H1 (cell line): ENCODE measurements at regions not wholly inside any gene's neighbourhood (a gene's known extent, or its start where the extent isn't known, plus 50 kb on each side); places are given as distances from the start of the nearest gene placed in this dataset.

ENCODE experiments used
- CTCF ChIA-PET: fragments of 300-600 bp; sonication (Branson Sonifier 250); formaldehyde crosslinking; loops from one replicate; lab custom pipeline; 2021; ENCODE audit not compliant: partially characterized antibody; lab: Charles Lee
- POLR2A ChIA-PET: fragments of 300-600 bp; sonication (Branson Sonifier 250); formaldehyde crosslinking; loops from one replicate; lab custom pipeline; 2021; ENCODE audit warnings: inconsistent platforms; ENCODE audit not compliant: partially characterized antibody; lab: Charles Lee
- DNase-seq, 2 experiments: peaks; one replicate each; pipeline versions ENCODE4 v3.0.0 to v3.0.0-alpha.2; 2010 to 2022; ENCODE audit warnings: low spot score in 2 of 2, low read depth in 1 of 2, mixed read lengths in 1 of 2
- FAIRE-seq: peaks from 2 replicates; lab custom pipeline; 2011; peaks lifted over from hg19 to GRCh38; lab: Jason Lieb, UNC
- H2AFZ ChIP-seq: 2 replicates; pipeline ENCODE4 v1.8.1; 2012; ENCODE audit warnings: low read length, inconsistent platforms
- H2AK5ac ChIP-seq: 2 replicates; pipeline ENCODE4 v1.6.1; 2013; ENCODE audit warnings: low read depth, low read length
- H2BK120ac ChIP-seq: replicated peaks from 2 replicates; pipeline ENCODE3; 2013; ENCODE audit warnings: low read depth, low read length, inconsistent platforms
- H2BK12ac ChIP-seq: 2 replicates; pipeline ENCODE4 v1.6.1; 2013; ENCODE audit warnings: low read depth, low read length
- H2BK15ac ChIP-seq: 2 replicates; pipeline ENCODE4 v1.6.1; 2013; ENCODE audit warnings: low read length
- H2BK20ac ChIP-seq: 2 replicates; pipeline ENCODE4 v1.6.1; 2013; ENCODE audit warnings: low read length
- H2BK5ac ChIP-seq: 2 replicates; pipeline ENCODE4 v1.6.1; 2013; ENCODE audit warnings: low read depth, low read length
- H3K14ac ChIP-seq: 2 replicates; pipeline ENCODE4 v1.6.1; 2013; ENCODE audit warnings: inconsistent platforms; ENCODE audit not compliant: insufficient read length
- H3K18ac ChIP-seq: 2 replicates; pipeline ENCODE4 v1.6.1; 2013; ENCODE audit warnings: low read length; ENCODE audit errors: extremely low read depth
- H3K23ac ChIP-seq: 2 replicates; pipeline ENCODE4 v1.6.1; 2013; ENCODE audit warnings: inconsistent platforms; ENCODE audit not compliant: insufficient read length
- H3K23me2 ChIP-seq: 2 replicates; pipeline ENCODE4 v1.6.1; 2013; ENCODE audit warnings: low read depth, low read length
- H3K27ac ChIP-seq: 2 replicates; pipeline ENCODE4 v1.6.1; 2011; ENCODE audit warnings: low read depth, low read length, inconsistent platforms
- H3K27me3 ChIP-seq, 4 experiments: replicated peaks in 1 of 4; 1 replicate in 1 of 4; 2 replicates in 3 of 4; pipeline versions ENCODE4 v1.6.1 to v1.8.1; 2011 to 2013; ENCODE audit warnings: low read length in 3 of 4, mild to moderate bottlenecking in 3 of 4, inconsistent platforms in 2 of 4, mixed read lengths in 2 of 4, moderate library complexity in 1 of 4; ENCODE audit not compliant: control insufficient read depth in 3 of 4, insufficient read depth in 3 of 4; ENCODE audit errors: extremely low read depth in 1 of 4
- H3K36me3 ChIP-seq, 4 experiments: 2 replicates each; pipeline versions ENCODE4 v1.6.1 to v1.8.1; 2011 to 2013; ENCODE audit warnings: mild to moderate bottlenecking in 4 of 4, low read length in 3 of 4, moderate library complexity in 2 of 4, control low read depth in 1 of 4, inconsistent platforms in 1 of 4; ENCODE audit not compliant: insufficient read depth in 4 of 4, control insufficient read depth in 2 of 4
- H3K4ac ChIP-seq: replicated peaks from 2 replicates; pipeline ENCODE3; 2013; ENCODE audit warnings: low read length, low read depth, mixed read lengths, inconsistent platforms; ENCODE audit not compliant: insufficient read length
- H3K4me1 ChIP-seq, 4 experiments: replicated peaks in 1 of 4; 1 replicate in 1 of 4; 2 replicates in 3 of 4; pipeline versions ENCODE4 v1.6.1 to v1.8.1; 2011 to 2013; ENCODE audit warnings: low read length in 3 of 4, inconsistent platforms in 2 of 4, mixed read lengths in 1 of 4; ENCODE audit not compliant: insufficient read depth in 4 of 4, control insufficient read depth in 3 of 4
- H3K4me2 ChIP-seq, 2 experiments: 2 replicates each; pipeline versions ENCODE4 v1.6.1 to v1.8.1; 2011 to 2013; ENCODE audit warnings: low read depth in 2 of 2, low read length in 2 of 2, control low read depth in 1 of 2, inconsistent platforms in 1 of 2, mild to moderate bottlenecking in 1 of 2; ENCODE audit not compliant: insufficient read depth in 1 of 2
- H3K4me3 ChIP-seq, 4 experiments: fragments of 200-600, 300-600 bp in 1 of 4; sonication (generic), shearing (Covaris generic), sonication (Bioruptor Twin) in 1 of 4; 2 replicates each; pipeline versions ENCODE4 v1.5.1 to v1.8.1; 2011 to 2016; ENCODE audit warnings: low read length in 4 of 4, low read depth in 3 of 4, control low read depth in 2 of 4, inconsistent platforms in 2 of 4, mild to moderate bottlenecking in 2 of 4, mixed read lengths in 1 of 4, moderate library complexity in 1 of 4; ENCODE audit not compliant: insufficient read depth in 2 of 4; ENCODE audit errors: extremely low read depth in 1 of 4
- H3K56ac ChIP-seq: replicated peaks from 2 replicates; pipeline ENCODE3; 2013; ENCODE audit warnings: low read depth, mild to moderate bottlenecking, mixed read lengths, low read length, inconsistent platforms; ENCODE audit not compliant: insufficient read length
- H3K79me1 ChIP-seq: 2 replicates; pipeline ENCODE4 v1.6.1; 2013; ENCODE audit warnings: low read depth, low read length, control low read depth
- H3K79me2 ChIP-seq, 2 experiments: 2 replicates each; pipeline versions ENCODE4 v1.6.1 to v1.8.1; 2012 to 2013; ENCODE audit warnings: low read length in 2 of 2, mild to moderate bottlenecking in 2 of 2, inconsistent platforms in 1 of 2; ENCODE audit not compliant: insufficient read depth in 2 of 2, control insufficient read depth in 1 of 2
- H3K9ac ChIP-seq, 4 experiments: replicated peaks in 1 of 4; 1 replicate in 1 of 4; 2 replicates in 3 of 4; pipeline versions ENCODE4 v1.6.1 to v1.8.1; 2011 to 2013; ENCODE audit warnings: low read depth in 3 of 4, low read length in 3 of 4, control low read depth in 2 of 4, mild to moderate bottlenecking in 2 of 4, moderate library complexity in 2 of 4, inconsistent platforms in 1 of 4; ENCODE audit errors: extremely low read depth in 1 of 4
- H3K9me3 ChIP-seq, 2 experiments: 2 replicates each; pipeline versions ENCODE4 v1.6.1 to v1.8.1; 2012 to 2013; ENCODE audit warnings: mild to moderate bottlenecking in 2 of 2, moderate library complexity in 2 of 2, control low read depth in 1 of 2, inconsistent platforms in 1 of 2, low read depth in 1 of 2, low read length in 1 of 2, mixed read lengths in 1 of 2; ENCODE audit not compliant: insufficient read depth in 2 of 2
- H4K20me1 ChIP-seq, 2 experiments: replicated peaks in 1 of 2; 2 replicates each; pipeline versions ENCODE3 to v1.8.1; 2011 to 2013; ENCODE audit warnings: inconsistent platforms in 2 of 2, low read length in 2 of 2, mild to moderate bottlenecking in 1 of 2; ENCODE audit not compliant: insufficient read depth in 2 of 2, control insufficient read depth in 1 of 2
- H4K5ac ChIP-seq: 2 replicates; pipeline ENCODE4 v1.6.1; 2013; ENCODE audit warnings: low read length, low read depth, mixed read lengths, inconsistent platforms; ENCODE audit not compliant: insufficient read length
- H4K8ac ChIP-seq: 2 replicates; pipeline ENCODE4 v1.8.0; 2013; ENCODE audit warnings: mild to moderate bottlenecking, moderate library complexity, low read length, inconsistent platforms; ENCODE audit not compliant: insufficient read depth; ENCODE audit errors: extremely low read depth
- H4K91ac ChIP-seq: replicated peaks from 2 replicates; pipeline ENCODE3; 2013; ENCODE audit warnings: low read length, mixed read lengths, inconsistent platforms; ENCODE audit not compliant: insufficient read length
- HDAC2 ChIP-seq, 2 experiments: fragments of 300-600 bp in 1 of 2; sonication (generic) in 1 of 2; IDR thresholded peaks; 2 replicates each; pipeline ENCODE4 v1.6.1; 2011 to 2012; ENCODE audit warnings: low read depth in 2 of 2, low read length in 2 of 2, mild to moderate bottlenecking in 2 of 2, moderate library complexity in 2 of 2, borderline replicate concordance in 1 of 2, inconsistent platforms in 1 of 2
- WGBS, 2 experiments: shearing (Covaris generic) in 1 of 2; methylation state at CpG; one replicate each; pipeline versions ENCODE4 v1.1.6 to v1.1.7; 2013 to 2015; ENCODE audit warnings: low lambda C conversion rate in 2 of 2, mixed read lengths in 2 of 2, inconsistent platforms in 1 of 2, low coverage in 1 of 2, missing lambda C conversion rate in 1 of 2; ENCODE audit not compliant: insufficient replicate concordance in 2 of 2, insufficient coverage in 1 of 2, insufficient read length in 1 of 2; ENCODE audit errors: extremely low coverage in 1 of 2, missing lambda C conversion rate in 1 of 2; 5-methylcytosine and 5-hydroxymethylcytosine counted together

- no peak overlapping the region for H2BK5ac ChIP-seq
- no peak overlapping the region for H2AK5ac ChIP-seq
- H2BK120ac ChIP-seq, result no peak overlapping the region
- H3K4me1 ChIP-seq, result no peaks in the 10 kb centered on the region
- DNase-seq (no peak), FAIRE-seq (no peak)
- no peaks in the 10 kb centered on the region for H3K79me2 ChIP-seq
- no peak overlapping the region for H3K4ac ChIP-seq
- H3K23me2 ChIP-seq, result no peaks in the 10 kb centered on the region
- no peak overlapping the region for H2AFZ ChIP-seq
- H3K23ac ChIP-seq, result no peak overlapping the region
- H2BK20ac ChIP-seq, result no peak overlapping the region
- H3K9ac ChIP-seq, result no peak overlapping the region
- H3K56ac ChIP-seq, result no peak overlapping the region
- H4K5ac ChIP-seq, result no peak overlapping the region
- H3K18ac ChIP-seq, result no peak overlapping the region
- H2BK15ac ChIP-seq, result no peak overlapping the region
- H3K36me3 ChIP-seq, result no peaks in the 10 kb centered on the region
- H4K8ac ChIP-seq, result no peak overlapping the region
- POLR2A ChIA-PET, result no interaction called here
- H3K27ac ChIP-seq, result no peak overlapping the region
- CTCF ChIA-PET, result interaction anchor here (0.6 kb wide), 1 partner anchor 360 kb away, joined by 3 read pairs; no protein-coding TSS in a partner anchor
- H3K14ac ChIP-seq, result no peak overlapping the region
- H3K4me2 ChIP-seq, result no peak overlapping the region
- WGBS, 2 experiments, result 88% methylated on average over 5 of the region's 5 CpGs; no CpG with 5 or more reads in 1 of the 2 experiments
- H3K4me3 ChIP-seq, result no peak overlapping the region
- no peaks in the 10 kb centered on the region for H3K79me1 ChIP-seq
- peaks cover 3 to 8% of the 10 kb centered on the region in 2 experiments; a peak in 2 of 4 replicates for H3K9me3 ChIP-seq
- no peak overlapping the region for H4K91ac ChIP-seq
- no peak overlapping the region for H2BK12ac ChIP-seq
- H4K20me1 ChIP-seq, result no peaks in the 10 kb centered on the region
- H3K27me3 ChIP-seq, result no peaks in the 10 kb centered on the region
- TF ChIP-seq HDAC2 (IDR thresholded peaks at IDR 0.05; ENCODE audit: borderline replicate concordance in 1 of 2, low read depth in 2 of 2, low read length in 2 of 2), result no peak
Observed at GRCh38 chr9:73531051-73531532, 379.4 kb downstream of the ANXA1 start.
